H1 (cell line): ENCODE measurements at regions not wholly inside any gene's neighbourhood (a gene's known extent, or its start where the extent isn't known, plus 50 kb on each side); places are given as distances from the start of the nearest gene placed in this dataset.

Source experiments
- CTCF ChIA-PET: fragments of 300-600 bp; sonication (Branson Sonifier 250); formaldehyde crosslinking; loops from one replicate; lab custom pipeline; 2021; ENCODE audit not compliant: partially characterized antibody; lab: Charles Lee
- POLR2A ChIA-PET: fragments of 300-600 bp; sonication (Branson Sonifier 250); formaldehyde crosslinking; loops from one replicate; lab custom pipeline; 2021; ENCODE audit warnings: inconsistent platforms; ENCODE audit not compliant: partially characterized antibody; lab: Charles Lee
- DNase-seq, 2 experiments: peaks; one replicate each; pipeline versions ENCODE4 v3.0.0 to v3.0.0-alpha.2; 2010 to 2022; ENCODE audit warnings: low spot score in 2 of 2, low read depth in 1 of 2, mixed read lengths in 1 of 2
- FAIRE-seq: peaks from 2 replicates; lab custom pipeline; 2011; peaks lifted over from hg19 to GRCh38; lab: Jason Lieb, UNC
- H2AFZ ChIP-seq: 2 replicates; pipeline ENCODE4 v1.8.1; 2012; ENCODE audit warnings: low read length, inconsistent platforms
- H2AK5ac ChIP-seq: 2 replicates; pipeline ENCODE4 v1.6.1; 2013; ENCODE audit warnings: low read depth, low read length
- H2BK120ac ChIP-seq: replicated peaks from 2 replicates; pipeline ENCODE3; 2013; ENCODE audit warnings: low read depth, low read length, inconsistent platforms
- H2BK12ac ChIP-seq: 2 replicates; pipeline ENCODE4 v1.6.1; 2013; ENCODE audit warnings: low read depth, low read length
- H2BK15ac ChIP-seq: 2 replicates; pipeline ENCODE4 v1.6.1; 2013; ENCODE audit warnings: low read length
- H2BK20ac ChIP-seq: 2 replicates; pipeline ENCODE4 v1.6.1; 2013; ENCODE audit warnings: low read length
- H2BK5ac ChIP-seq: 2 replicates; pipeline ENCODE4 v1.6.1; 2013; ENCODE audit warnings: low read depth, low read length
- H3K14ac ChIP-seq: 2 replicates; pipeline ENCODE4 v1.6.1; 2013; ENCODE audit warnings: inconsistent platforms; ENCODE audit not compliant: insufficient read length
- H3K18ac ChIP-seq: 2 replicates; pipeline ENCODE4 v1.6.1; 2013; ENCODE audit warnings: low read length; ENCODE audit errors: extremely low read depth
- H3K23ac ChIP-seq: 2 replicates; pipeline ENCODE4 v1.6.1; 2013; ENCODE audit warnings: inconsistent platforms; ENCODE audit not compliant: insufficient read length
- H3K23me2 ChIP-seq: 2 replicates; pipeline ENCODE4 v1.6.1; 2013; ENCODE audit warnings: low read depth, low read length
- H3K27ac ChIP-seq: 2 replicates; pipeline ENCODE4 v1.6.1; 2011; ENCODE audit warnings: low read depth, low read length, inconsistent platforms
- H3K27me3 ChIP-seq, 4 experiments: replicated peaks in 1 of 4; 1 replicate in 1 of 4; 2 replicates in 3 of 4; pipeline versions ENCODE4 v1.6.1 to v1.8.1; 2011 to 2013; ENCODE audit warnings: low read length in 3 of 4, mild to moderate bottlenecking in 3 of 4, inconsistent platforms in 2 of 4, mixed read lengths in 2 of 4, moderate library complexity in 1 of 4; ENCODE audit not compliant: control insufficient read depth in 3 of 4, insufficient read depth in 3 of 4; ENCODE audit errors: extremely low read depth in 1 of 4
- H3K36me3 ChIP-seq, 4 experiments: 2 replicates each; pipeline versions ENCODE4 v1.6.1 to v1.8.1; 2011 to 2013; ENCODE audit warnings: mild to moderate bottlenecking in 4 of 4, low read length in 3 of 4, moderate library complexity in 2 of 4, control low read depth in 1 of 4, inconsistent platforms in 1 of 4; ENCODE audit not compliant: insufficient read depth in 4 of 4, control insufficient read depth in 2 of 4
- H3K4ac ChIP-seq: replicated peaks from 2 replicates; pipeline ENCODE3; 2013; ENCODE audit warnings: low read length, low read depth, mixed read lengths, inconsistent platforms; ENCODE audit not compliant: insufficient read length
- H3K4me1 ChIP-seq, 4 experiments: replicated peaks in 1 of 4; 1 replicate in 1 of 4; 2 replicates in 3 of 4; pipeline versions ENCODE4 v1.6.1 to v1.8.1; 2011 to 2013; ENCODE audit warnings: low read length in 3 of 4, inconsistent platforms in 2 of 4, mixed read lengths in 1 of 4; ENCODE audit not compliant: insufficient read depth in 4 of 4, control insufficient read depth in 3 of 4
- H3K4me2 ChIP-seq, 2 experiments: 2 replicates each; pipeline versions ENCODE4 v1.6.1 to v1.8.1; 2011 to 2013; ENCODE audit warnings: low read depth in 2 of 2, low read length in 2 of 2, control low read depth in 1 of 2, inconsistent platforms in 1 of 2, mild to moderate bottlenecking in 1 of 2; ENCODE audit not compliant: insufficient read depth in 1 of 2
- H3K4me3 ChIP-seq, 4 experiments: fragments of 200-600, 300-600 bp in 1 of 4; sonication (generic), shearing (Covaris generic), sonication (Bioruptor Twin) in 1 of 4; 2 replicates each; pipeline versions ENCODE4 v1.5.1 to v1.8.1; 2011 to 2016; ENCODE audit warnings: low read length in 4 of 4, low read depth in 3 of 4, control low read depth in 2 of 4, inconsistent platforms in 2 of 4, mild to moderate bottlenecking in 2 of 4, mixed read lengths in 1 of 4, moderate library complexity in 1 of 4; ENCODE audit not compliant: insufficient read depth in 2 of 4; ENCODE audit errors: extremely low read depth in 1 of 4
- H3K56ac ChIP-seq: replicated peaks from 2 replicates; pipeline ENCODE3; 2013; ENCODE audit warnings: low read depth, mild to moderate bottlenecking, mixed read lengths, low read length, inconsistent platforms; ENCODE audit not compliant: insufficient read length
- H3K79me1 ChIP-seq: 2 replicates; pipeline ENCODE4 v1.6.1; 2013; ENCODE audit warnings: low read depth, low read length, control low read depth
- H3K79me2 ChIP-seq, 2 experiments: 2 replicates each; pipeline versions ENCODE4 v1.6.1 to v1.8.1; 2012 to 2013; ENCODE audit warnings: low read length in 2 of 2, mild to moderate bottlenecking in 2 of 2, inconsistent platforms in 1 of 2; ENCODE audit not compliant: insufficient read depth in 2 of 2, control insufficient read depth in 1 of 2
- H3K9ac ChIP-seq, 4 experiments: replicated peaks in 1 of 4; 1 replicate in 1 of 4; 2 replicates in 3 of 4; pipeline versions ENCODE4 v1.6.1 to v1.8.1; 2011 to 2013; ENCODE audit warnings: low read depth in 3 of 4, low read length in 3 of 4, control low read depth in 2 of 4, mild to moderate bottlenecking in 2 of 4, moderate library complexity in 2 of 4, inconsistent platforms in 1 of 4; ENCODE audit errors: extremely low read depth in 1 of 4
- H3K9me3 ChIP-seq, 2 experiments: 2 replicates each; pipeline versions ENCODE4 v1.6.1 to v1.8.1; 2012 to 2013; ENCODE audit warnings: mild to moderate bottlenecking in 2 of 2, moderate library complexity in 2 of 2, control low read depth in 1 of 2, inconsistent platforms in 1 of 2, low read depth in 1 of 2, low read length in 1 of 2, mixed read lengths in 1 of 2; ENCODE audit not compliant: insufficient read depth in 2 of 2
- H4K20me1 ChIP-seq, 2 experiments: replicated peaks in 1 of 2; 2 replicates each; pipeline versions ENCODE3 to v1.8.1; 2011 to 2013; ENCODE audit warnings: inconsistent platforms in 2 of 2, low read length in 2 of 2, mild to moderate bottlenecking in 1 of 2; ENCODE audit not compliant: insufficient read depth in 2 of 2, control insufficient read depth in 1 of 2
- H4K5ac ChIP-seq: 2 replicates; pipeline ENCODE4 v1.6.1; 2013; ENCODE audit warnings: low read length, low read depth, mixed read lengths, inconsistent platforms; ENCODE audit not compliant: insufficient read length
- H4K8ac ChIP-seq: 2 replicates; pipeline ENCODE4 v1.8.0; 2013; ENCODE audit warnings: mild to moderate bottlenecking, moderate library complexity, low read length, inconsistent platforms; ENCODE audit not compliant: insufficient read depth; ENCODE audit errors: extremely low read depth
- H4K91ac ChIP-seq: replicated peaks from 2 replicates; pipeline ENCODE3; 2013; ENCODE audit warnings: low read length, mixed read lengths, inconsistent platforms; ENCODE audit not compliant: insufficient read length
- ATF2 ChIP-seq: IDR thresholded peaks from 2 replicates; pipeline ENCODE4 v1.6.1; 2012; ENCODE audit warnings: low read length, inconsistent platforms
- CTBP2 ChIP-seq: IDR thresholded peaks from 2 replicates; pipeline ENCODE4 v1.7.0; 2011; ENCODE audit warnings: borderline replicate concordance, mild to moderate bottlenecking, moderate library complexity, mixed read lengths, low read length; ENCODE audit not compliant: insufficient read depth, insufficient read length
- GTF2F1 ChIP-seq: IDR thresholded peaks from 2 replicates; pipeline ENCODE4 v1.6.1; 2012; ENCODE audit warnings: low read depth, low read length, improper control_type of control experiment, borderline replicate concordance
- HDAC6 ChIP-seq: IDR thresholded peaks from one replicate; pipeline ENCODE4 v1.7.1; 2012; ENCODE audit warnings: low read depth, mild to moderate bottlenecking, inconsistent platforms, low read length, moderate library complexity
- JUN ChIP-seq: IDR thresholded peaks from 2 replicates; pipeline ENCODE4 v1.6.1; 2011; ENCODE audit warnings: low read depth, mild to moderate bottlenecking, improper control_type of control experiment, low read length
- POLR2AphosphoS5 ChIP-seq: IDR thresholded peaks from 2 replicates; pipeline ENCODE4 v1.6.1; 2011; ENCODE audit warnings: low read depth, low read length
- RNF2 ChIP-seq: fragments of 200-900, 300-1000 bp; sonication (generic); IDR thresholded peaks from 2 replicates; pipeline ENCODE4 v1.7.1; 2016; ENCODE audit warnings: borderline replicate concordance, low read depth, mild to moderate bottlenecking, antibody characterized with exemption, low read length; ENCODE audit not compliant: poor library complexity, severe bottlenecking; ENCODE audit errors: missing control alignments
- SP4 ChIP-seq: IDR thresholded peaks from 2 replicates; pipeline ENCODE4 v1.6.1; 2012; ENCODE audit warnings: low read length, inconsistent platforms
- SRF ChIP-seq: IDR thresholded peaks from 2 replicates; pipeline ENCODE4 v1.6.1; 2011; ENCODE audit warnings: mild to moderate bottlenecking, low read depth, low read length, moderate library complexity
- TBP ChIP-seq: IDR thresholded peaks from 2 replicates; pipeline ENCODE4 v1.6.1; 2011; ENCODE audit warnings: low read depth, low read length, improper control_type of control experiment
- TCF12 ChIP-seq: IDR thresholded peaks from 2 replicates; pipeline ENCODE4 v1.6.1; 2011; ENCODE audit warnings: low read depth, mild to moderate bottlenecking, low read length
- USF2 ChIP-seq: IDR thresholded peaks from 2 replicates; pipeline ENCODE4 v1.6.1; 2011; ENCODE audit warnings: low read length, improper control_type of control experiment
- WGBS, 2 experiments: shearing (Covaris generic) in 1 of 2; methylation state at CpG; one replicate each; pipeline versions ENCODE4 v1.1.6 to v1.1.7; 2013 to 2015; ENCODE audit warnings: low lambda C conversion rate in 2 of 2, mixed read lengths in 2 of 2, inconsistent platforms in 1 of 2, low coverage in 1 of 2, missing lambda C conversion rate in 1 of 2; ENCODE audit not compliant: insufficient replicate concordance in 2 of 2, insufficient coverage in 1 of 2, insufficient read length in 1 of 2; ENCODE audit errors: extremely low coverage in 1 of 2, missing lambda C conversion rate in 1 of 2; 5-methylcytosine and 5-hydroxymethylcytosine counted together

GRCh38 chr1:116191294-116191693 lies 80.1 kb downstream of the MAB21L3 start:
- 88% methylated on average over 2 of the region's 2 CpGs; no CpG with 5 or more reads in 1 of the 2 experiments for whole genome bisulfite sequencing, 2 experiments
- Histone ChIP-seq H3K27ac (no peak overlapping the region), H3K56ac (no peak overlapping the region), H4K91ac (no peak overlapping the region), H3K4me2 (no peak overlapping the region), H2AK5ac (no peak overlapping the region), H2BK5ac (no peak overlapping the region), H2BK15ac (no peak overlapping the region), H3K79me2 (no peaks in the 10 kb centered on the region), H2BK120ac (no peak overlapping the region), H3K9me3 (no peaks in the 10 kb centered on the region), H4K5ac (no peak overlapping the region), H3K27me3 (no peaks in the 10 kb centered on the region), H4K8ac (no peak overlapping the region), H3K4me1 (no peaks in the 10 kb centered on the region), H3K36me3 (no peaks in the 10 kb centered on the region), H3K9ac (no peak overlapping the region), H3K4me3 (no peak overlapping the region), H2AFZ (no peak overlapping the region), H3K14ac (no peak overlapping the region), H4K20me1 (no peaks in the 10 kb centered on the region), H3K4ac (no peak overlapping the region), H3K79me1 (no peaks in the 10 kb centered on the region), H2BK12ac (no peak overlapping the region), H2BK20ac (no peak overlapping the region), H3K23ac (no peak overlapping the region), H3K18ac (no peak overlapping the region), H3K23me2 (no peaks in the 10 kb centered on the region)
- DNase-seq (no peak), FAIRE-seq (no peak)
- CTCF ChIA-PET = interaction anchor here (0.7 to 1.9 kb wide), 3 partner anchors 23 to 252 kb away, joined by 3 to 6 read pairs (median 3); no protein-coding TSS in a partner anchor
- POLR2A ChIA-PET = no interaction called here
- TF ChIP-seq RNF2 (no peak), GTF2F1 (no peak), JUN (no peak), ATF2 (no peak), SP4 (no peak), HDAC6 (no peak), TBP (no peak), CTBP2 (no peak), SRF (no peak), POLR2AphosphoS5 (no peak), USF2 (no peak), TCF12 (no peak)
